ENCODE measurements at regions not wholly inside any gene's neighbourhood (a gene's known extent, or its start where the extent isn't known, plus 50 kb on each side); places are given as distances from the start of the nearest gene placed in this dataset.

DNA sequence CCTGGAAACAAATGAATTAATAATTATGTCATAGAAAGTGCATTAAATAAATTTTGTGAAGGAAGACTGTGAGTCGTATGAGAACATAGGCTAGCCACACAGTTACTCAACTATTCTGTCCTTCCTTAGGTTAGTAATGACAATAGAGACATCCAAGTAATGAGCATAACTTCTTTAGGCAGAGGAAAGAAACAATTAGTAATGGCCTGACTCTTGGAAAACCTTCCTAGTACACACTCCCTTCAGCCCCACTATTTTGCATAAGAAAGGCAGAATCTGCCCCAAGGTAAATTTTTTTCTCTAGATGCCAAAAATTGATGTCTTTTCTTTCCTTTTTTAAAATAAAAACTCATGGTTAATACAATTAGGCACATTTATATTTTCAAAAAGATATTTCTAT lies 1619.0 kb upstream of the WWC1 start:
- Histone ChIP-seq H3K27ac (ENCODE audit: low read depth, low read length) (no peak overlapping the region), H3K27me3 (ENCODE audit: insufficient read depth, low read length) (no peaks in the 10 kb centered on the region), H3K4me3 (ENCODE audit: insufficient read depth, low read length) (no peak overlapping the region), H3K9me3 (ENCODE audit: low read depth, low read length) (peaks cover 3% of the 10 kb centered on the region), H2AFZ (ENCODE audit: low read length) (no peak overlapping the region), H3K36me3 (ENCODE audit: insufficient read depth, low read length) (no peaks in the 10 kb centered on the region), H4K20me1 (ENCODE audit: insufficient read depth, low read length) (no peaks in the 10 kb centered on the region), H3K4me2 (ENCODE audit: insufficient read depth, low read length) (no peak overlapping the region), H3K79me2 (ENCODE audit: insufficient read depth, low read length) (no peaks in the 10 kb centered on the region), H3K4me1 (ENCODE audit: insufficient read depth, low read length) (no peaks in the 10 kb centered on the region)
- no peak for DNase-seq (ENCODE audit: insufficient read length, low spot score, missing footprints)
- TF ChIP-seq, protein P1, sequence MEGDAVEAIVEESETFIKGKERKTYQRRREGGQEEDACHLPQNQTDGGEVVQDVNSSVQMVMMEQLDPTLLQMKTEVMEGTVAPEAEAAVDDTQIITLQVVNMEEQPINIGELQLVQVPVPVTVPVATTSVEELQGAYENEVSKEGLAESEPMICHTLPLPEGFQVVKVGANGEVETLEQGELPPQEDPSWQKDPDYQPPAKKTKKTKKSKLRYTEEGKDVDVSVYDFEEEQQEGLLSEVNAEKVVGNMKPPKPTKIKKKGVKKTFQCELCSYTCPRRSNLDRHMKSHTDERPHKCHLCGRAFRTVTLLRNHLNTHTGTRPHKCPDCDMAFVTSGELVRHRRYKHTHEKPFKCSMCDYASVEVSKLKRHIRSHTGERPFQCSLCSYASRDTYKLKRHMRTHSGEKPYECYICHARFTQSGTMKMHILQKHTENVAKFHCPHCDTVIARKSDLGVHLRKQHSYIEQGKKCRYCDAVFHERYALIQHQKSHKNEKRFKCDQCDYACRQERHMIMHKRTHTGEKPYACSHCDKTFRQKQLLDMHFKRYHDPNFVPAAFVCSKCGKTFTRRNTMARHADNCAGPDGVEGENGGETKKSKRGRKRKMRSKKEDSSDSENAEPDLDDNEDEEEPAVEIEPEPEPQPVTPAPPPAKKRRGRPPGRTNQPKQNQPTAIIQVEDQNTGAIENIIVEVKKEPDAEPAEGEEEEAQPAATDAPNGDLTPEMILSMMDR (IDR thresholded peaks at IDR 0.05; ENCODE audit: extremely low read depth, low read depth, low read length), result no peak

DNA sequence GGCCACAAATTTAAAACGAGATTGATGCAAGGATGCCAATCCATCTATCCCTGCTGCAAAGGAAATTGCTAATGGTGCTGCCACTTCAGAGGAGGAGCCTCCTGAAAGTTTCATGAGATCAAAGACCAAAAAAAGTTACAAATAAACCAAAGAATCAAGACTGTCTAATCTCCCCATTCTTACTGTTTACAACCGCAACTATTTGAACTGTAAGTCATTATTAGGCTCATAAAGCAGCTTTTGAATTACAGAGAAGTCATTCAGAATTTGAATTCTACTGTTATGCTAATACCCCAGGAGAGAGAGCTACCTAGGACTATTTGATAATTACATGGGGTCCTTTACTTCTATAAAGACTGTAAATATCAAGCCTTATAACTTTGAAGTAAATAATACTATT lies 1613.6 kb upstream of the WWC1 start:
- TF ChIP-seq, protein P1 (IDR thresholded peaks at IDR 0.05; ENCODE audit: extremely low read depth, low read depth, low read length), result no peak
- no peaks in the 10 kb centered on the region for H3K4me1 ChIP-seq (ENCODE audit: insufficient read depth, low read length)
- no peaks in the 10 kb centered on the region for H3K9me3 ChIP-seq (ENCODE audit: low read depth, low read length)
- no peak overlapping the region for H2AFZ ChIP-seq (ENCODE audit: low read length)
- DNase-seq (ENCODE audit: insufficient read length, low spot score, missing footprints), result no peak
- no peak overlapping the region for H3K4me2 ChIP-seq (ENCODE audit: insufficient read depth, low read length)
- H3K4me3 ChIP-seq (ENCODE audit: insufficient read depth, low read length), result no peak overlapping the region
- no peak overlapping the region for H3K27ac ChIP-seq (ENCODE audit: low read depth, low read length)
- no peaks in the 10 kb centered on the region for H3K79me2 ChIP-seq (ENCODE audit: insufficient read depth, low read length)
- H4K20me1 ChIP-seq (ENCODE audit: insufficient read depth, low read length), result no peaks in the 10 kb centered on the region
- no peaks in the 10 kb centered on the region for H3K36me3 ChIP-seq (ENCODE audit: insufficient read depth, low read length)
- H3K27me3 ChIP-seq (ENCODE audit: insufficient read depth, low read length), result no peaks in the 10 kb centered on the region

DNA sequence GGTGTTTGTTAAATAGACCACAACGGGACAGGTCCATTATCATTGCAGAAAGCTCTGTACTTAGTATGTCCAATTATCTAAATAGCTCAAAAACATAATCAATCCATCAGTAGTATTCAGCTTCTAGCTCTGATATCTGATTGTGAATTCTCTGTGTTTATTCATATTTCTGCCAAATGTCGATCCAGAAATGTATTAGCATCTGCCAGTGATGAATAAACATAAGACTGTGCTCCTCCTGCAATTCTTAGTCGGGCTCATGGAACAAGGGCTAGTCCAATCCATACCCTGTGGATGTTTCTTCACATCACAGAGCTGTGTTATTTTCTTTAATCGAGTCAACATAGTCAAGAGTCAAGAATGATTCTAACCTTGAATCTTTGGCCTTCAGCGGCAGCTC lies 1612.1 kb upstream of the WWC1 start:
- Histone ChIP-seq H3K27me3 (ENCODE audit: insufficient read depth, low read length) (no peaks in the 10 kb centered on the region), H3K4me2 (ENCODE audit: insufficient read depth, low read length) (no peak overlapping the region), H3K36me3 (ENCODE audit: insufficient read depth, low read length) (no peaks in the 10 kb centered on the region), H3K79me2 (ENCODE audit: insufficient read depth, low read length) (no peaks in the 10 kb centered on the region), H3K9me3 (ENCODE audit: low read depth, low read length) (no peaks in the 10 kb centered on the region), H4K20me1 (ENCODE audit: insufficient read depth, low read length) (no peaks in the 10 kb centered on the region), H3K4me3 (ENCODE audit: insufficient read depth, low read length) (no peak overlapping the region), H3K27ac (ENCODE audit: low read depth, low read length) (no peak overlapping the region), H2AFZ (ENCODE audit: low read length) (no peak overlapping the region), H3K4me1 (ENCODE audit: insufficient read depth, low read length) (no peaks in the 10 kb centered on the region)
- TF ChIP-seq, protein P1 (IDR thresholded peaks at IDR 0.05; ENCODE audit: extremely low read depth, low read depth, low read length), result no peak
- DNase-seq (ENCODE audit: insufficient read length, low spot score, missing footprints), result no peak

DNA sequence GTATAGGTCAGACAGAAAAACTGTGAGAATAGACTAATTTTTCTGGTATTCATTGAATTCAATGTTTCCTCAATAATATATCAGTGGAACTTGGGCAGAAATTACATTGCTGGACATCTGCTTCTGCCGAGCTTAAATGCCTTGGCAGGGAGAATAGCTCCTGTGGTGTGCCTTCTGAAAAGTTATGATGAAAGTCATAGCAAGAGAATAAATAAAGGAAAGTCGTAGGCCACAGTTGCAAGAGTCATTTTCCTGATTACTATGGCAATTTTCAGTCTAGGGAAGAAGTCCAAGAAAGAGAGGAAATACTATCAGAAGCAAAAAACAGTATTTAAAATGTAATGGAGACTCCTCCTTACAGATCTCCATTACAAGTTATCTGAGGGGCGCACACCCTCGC lies 1596.1 kb upstream of the WWC1 start:
- no peak overlapping the region for H3K27ac ChIP-seq (ENCODE audit: low read depth, low read length)
- no peak overlapping the region for H3K4me2 ChIP-seq (ENCODE audit: insufficient read depth, low read length)
- no peak overlapping the region for H3K4me3 ChIP-seq (ENCODE audit: insufficient read depth, low read length)
- H3K9me3 ChIP-seq (ENCODE audit: low read depth, low read length), result no peaks in the 10 kb centered on the region
- DNase-seq (ENCODE audit: insufficient read length, low spot score, missing footprints), result no peak
- TF ChIP-seq, protein P1 (IDR thresholded peaks at IDR 0.05; ENCODE audit: extremely low read depth, low read depth, low read length), result no peak
- H3K79me2 ChIP-seq (ENCODE audit: insufficient read depth, low read length), result no peaks in the 10 kb centered on the region
- no peaks in the 10 kb centered on the region for H3K4me1 ChIP-seq (ENCODE audit: insufficient read depth, low read length)
- H3K27me3 ChIP-seq (ENCODE audit: insufficient read depth, low read length), result no peaks in the 10 kb centered on the region
- H4K20me1 ChIP-seq (ENCODE audit: insufficient read depth, low read length), result no peaks in the 10 kb centered on the region
- no peak overlapping the region for H2AFZ ChIP-seq (ENCODE audit: low read length)
- no peaks in the 10 kb centered on the region for H3K36me3 ChIP-seq (ENCODE audit: insufficient read depth, low read length)
